NCI-H748 (cell line): ENCODE measurements at regions not wholly inside any gene's neighbourhood (a gene's known extent, or its start where the extent isn't known, plus 50 kb on each side); places are given as distances from the start of the nearest gene placed in this dataset.
"Not testable (repeated sequence)": the region's sequence is repeated elsewhere in the genome, so short reads cannot be mapped to it uniquely, and the experiment has no call there.

Source experiments
- DNase-seq: peaks from one replicate; lab custom pipeline; 2025; ENCODE audit not compliant: unreplicated experiment; lab: John Stamatoyannopoulos, UW

- DNase-seq = no peak
Observed at GRCh38 chr4:83213640-83214039, 71.0 kb downstream of the COQ2 start.

DNA sequence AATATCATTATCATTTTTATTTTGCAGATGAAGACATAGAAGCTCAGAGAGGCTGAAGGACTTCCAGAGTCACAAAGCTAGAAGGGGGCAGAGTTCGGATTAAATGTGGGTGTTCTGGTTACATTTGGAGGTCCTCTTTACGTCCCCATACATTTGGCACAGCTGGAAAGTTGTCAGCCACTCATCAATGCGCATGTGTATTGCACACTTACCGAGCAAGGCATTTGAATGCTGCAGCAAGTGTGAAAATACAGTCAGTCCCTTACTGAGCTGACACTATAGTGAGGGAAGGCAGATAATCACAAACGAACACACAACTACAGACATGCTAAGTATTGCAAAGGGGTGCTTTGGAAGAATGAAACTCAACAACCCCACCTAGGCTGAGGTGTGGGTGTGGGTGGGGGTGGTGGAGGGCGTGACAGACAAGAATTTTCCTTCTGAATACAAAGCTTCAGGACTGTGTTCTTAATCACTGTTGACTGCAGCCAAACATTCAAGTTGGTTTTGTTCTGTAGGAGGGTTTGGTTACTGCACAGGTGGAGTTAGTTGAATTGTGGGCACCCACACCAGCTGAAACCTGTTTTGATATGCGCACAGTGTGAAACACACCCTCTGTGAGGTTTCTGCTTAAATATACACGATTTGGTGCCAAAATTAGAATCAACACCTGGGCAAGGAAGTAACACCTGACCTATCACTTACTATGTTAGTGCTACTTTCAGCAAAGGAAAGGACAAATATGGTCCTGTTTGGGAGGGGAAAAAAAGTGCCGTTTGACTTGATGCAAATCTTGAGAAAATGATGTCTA, 72.4 kb downstream of the COQ2 start:
- DNase-seq = peak; percentile 68

DNA sequence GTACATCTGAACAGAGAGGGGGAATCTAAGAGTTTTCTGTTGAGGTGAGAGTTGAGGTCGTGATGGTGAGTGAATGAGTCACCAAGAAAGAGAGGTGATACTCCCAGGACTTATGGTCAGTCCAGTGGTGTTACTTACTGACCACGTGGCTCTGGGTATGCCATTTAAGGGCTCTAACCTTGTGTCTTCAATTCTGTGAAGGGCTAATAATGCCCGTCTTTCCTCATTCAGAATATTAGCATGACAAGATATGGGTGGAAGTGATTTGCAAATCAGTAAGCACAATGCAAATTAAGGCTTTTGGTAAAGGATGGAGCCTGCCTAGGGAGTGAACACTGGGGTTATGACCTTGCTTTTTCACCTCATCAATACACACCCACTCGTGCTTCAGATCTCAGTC, 75.2 kb downstream of the COQ2 start:
- DNase-seq = no peak

DNA sequence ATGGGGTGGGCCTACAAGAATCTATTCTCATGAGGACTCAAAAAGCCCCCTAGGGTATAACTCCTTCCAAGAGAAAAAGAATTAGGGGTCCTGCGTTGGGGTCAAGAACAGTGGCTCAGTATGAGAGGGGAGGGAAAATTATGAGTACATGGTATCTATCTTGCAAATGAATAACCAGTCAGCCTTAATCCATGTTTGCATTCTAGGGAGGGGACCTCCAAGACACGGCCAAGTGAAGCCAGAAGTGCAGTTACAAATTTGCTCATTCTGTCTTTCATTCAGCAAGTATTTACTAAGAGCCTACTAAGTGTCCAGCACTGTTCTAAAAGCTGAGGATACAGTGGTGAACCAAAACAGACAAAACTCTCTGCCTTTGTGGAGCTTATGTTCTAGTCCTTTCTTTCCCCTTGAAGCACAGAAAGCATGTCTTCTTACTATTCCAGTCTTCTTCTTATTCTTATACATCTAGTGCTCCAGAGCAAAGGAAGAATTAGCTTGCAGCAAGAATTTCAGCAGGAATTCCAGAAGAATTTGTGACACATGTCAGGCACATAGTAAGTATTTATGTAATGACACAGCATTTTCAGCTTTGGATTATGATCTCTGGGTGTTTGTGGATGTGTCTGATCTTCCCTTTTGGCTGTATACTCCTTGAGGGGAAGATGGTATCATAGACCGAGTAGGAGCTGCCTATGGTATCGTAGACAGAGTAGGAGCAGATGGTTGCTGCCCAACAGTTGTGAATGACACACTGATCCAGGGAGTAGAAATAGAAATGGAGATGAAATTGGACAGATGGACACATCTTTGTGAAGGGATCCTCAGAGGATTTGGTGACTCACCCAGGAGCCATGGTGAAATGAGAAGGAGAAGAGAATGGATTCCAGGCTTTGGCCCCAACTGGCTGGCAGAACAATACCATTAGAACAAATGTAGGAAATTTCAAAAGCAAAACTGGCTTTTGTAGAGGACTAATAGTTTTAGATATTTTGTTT, 75.9 kb downstream of the COQ2 start:
- no peak for DNase-seq

- no peak for DNase-seq
Observed at GRCh38 chr4:83207497-83208101, 77.0 kb downstream of the COQ2 start.

- DNase-seq = no peak
Observed at GRCh38 chr4:83205760-83206159, 78.8 kb downstream of the COQ2 start.

DNA sequence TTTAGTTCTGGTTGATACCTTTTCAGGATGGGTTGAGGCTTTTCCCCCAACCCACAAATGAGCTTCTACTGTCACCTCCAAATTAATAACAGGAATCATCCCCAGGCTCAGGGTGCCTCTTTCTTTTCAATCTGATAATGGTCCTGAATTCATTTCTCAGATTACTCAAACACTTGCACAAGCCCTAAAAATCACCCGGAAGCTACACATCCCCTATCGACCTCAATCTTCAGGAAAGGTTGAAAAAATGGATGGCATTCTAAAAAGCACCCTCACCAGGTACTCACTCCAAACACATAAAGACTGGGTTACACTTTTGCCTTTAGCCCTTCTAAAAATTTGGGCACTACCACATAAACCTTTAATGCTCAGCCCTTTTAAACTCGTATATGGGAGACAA, 79.9 kb downstream of the COQ2 start:
- no peak for DNase-seq

GRCh38 chr4:83201761-83202160, 82.8 kb downstream of the COQ2 start:
- DNase-seq = no peak

- DNase-seq = no peak
Observed at GRCh38 chr4:83197555-83198235, 83.2 kb upstream of the PLAC8 start.

DNA sequence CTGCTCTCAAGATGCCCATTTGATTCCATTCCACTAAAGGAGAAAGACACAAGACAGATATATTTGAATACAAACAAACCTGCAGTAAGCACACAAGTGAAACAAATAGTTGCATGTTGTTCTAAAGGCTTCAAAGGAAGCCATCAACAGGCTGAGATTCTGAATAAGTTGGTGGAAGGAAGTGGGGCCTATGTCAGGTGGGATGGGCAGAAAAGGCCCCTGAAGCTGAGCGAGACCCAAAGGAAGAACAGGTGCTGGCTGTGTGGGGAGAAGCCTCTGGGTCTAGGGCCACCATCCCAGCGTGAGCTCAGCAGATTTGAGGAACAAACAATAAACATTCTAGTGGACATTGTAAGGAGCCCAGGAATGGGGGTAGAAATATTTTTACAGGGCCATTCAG, 82.4 kb upstream of the PLAC8 start:
- DNase-seq = no peak

- DNase-seq = no peak
Observed at GRCh38 chr4:83195269-83195668, 80.7 kb upstream of the PLAC8 start.

DNA sequence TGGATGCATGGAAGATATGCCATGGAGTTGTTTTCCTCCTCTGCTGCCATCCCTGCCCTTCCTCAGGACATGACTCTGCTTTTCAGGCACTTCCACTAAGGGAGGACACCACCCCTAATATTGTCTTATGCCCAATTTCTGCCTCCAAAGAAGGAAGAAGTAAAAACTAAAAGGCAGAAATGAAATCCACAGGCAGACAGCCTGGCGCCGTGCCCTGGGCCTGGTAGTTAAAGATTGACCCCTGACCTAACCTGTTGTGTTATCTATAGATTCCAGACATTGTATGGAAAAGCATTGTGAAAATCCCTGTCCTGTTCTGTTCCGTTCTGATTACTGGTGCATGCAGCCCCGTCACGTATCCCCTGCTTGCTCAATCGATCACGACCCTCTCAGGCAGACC, 80.1 kb upstream of the PLAC8 start:
- DNase-seq = not testable (repeated sequence)

GRCh38 chr4:83192634-83193033, 78.1 kb upstream of the PLAC8 start:
- no peak for DNase-seq

GRCh38 chr4:83191026-83191425, 76.5 kb upstream of the PLAC8 start:
- DNase-seq = no peak

DNA sequence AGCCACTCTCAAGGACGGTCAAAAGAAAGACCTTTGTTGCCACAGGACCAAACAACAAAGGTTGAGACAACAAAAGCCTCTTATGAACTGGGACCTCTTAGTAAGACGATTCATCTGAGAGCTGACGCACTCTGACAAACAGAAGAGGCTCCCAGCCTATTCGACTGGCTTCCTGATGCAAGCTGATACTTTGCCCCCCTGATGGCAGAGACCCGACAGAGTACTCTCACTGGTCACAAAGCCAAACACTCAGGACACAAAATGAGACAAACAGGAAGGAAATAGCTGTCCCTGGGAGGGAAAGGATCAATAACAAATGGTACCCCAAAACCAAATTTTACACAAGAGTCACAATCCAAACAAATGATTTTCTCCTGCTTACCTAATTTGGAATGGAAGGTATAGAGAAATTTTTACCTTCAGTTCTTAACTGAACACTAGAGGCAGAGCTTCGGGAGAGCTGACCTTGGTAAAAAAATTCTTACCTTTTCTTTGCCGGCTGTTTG, 75.2 kb upstream of the PLAC8 start:
- peak; percentile 4 for DNase-seq

DNA sequence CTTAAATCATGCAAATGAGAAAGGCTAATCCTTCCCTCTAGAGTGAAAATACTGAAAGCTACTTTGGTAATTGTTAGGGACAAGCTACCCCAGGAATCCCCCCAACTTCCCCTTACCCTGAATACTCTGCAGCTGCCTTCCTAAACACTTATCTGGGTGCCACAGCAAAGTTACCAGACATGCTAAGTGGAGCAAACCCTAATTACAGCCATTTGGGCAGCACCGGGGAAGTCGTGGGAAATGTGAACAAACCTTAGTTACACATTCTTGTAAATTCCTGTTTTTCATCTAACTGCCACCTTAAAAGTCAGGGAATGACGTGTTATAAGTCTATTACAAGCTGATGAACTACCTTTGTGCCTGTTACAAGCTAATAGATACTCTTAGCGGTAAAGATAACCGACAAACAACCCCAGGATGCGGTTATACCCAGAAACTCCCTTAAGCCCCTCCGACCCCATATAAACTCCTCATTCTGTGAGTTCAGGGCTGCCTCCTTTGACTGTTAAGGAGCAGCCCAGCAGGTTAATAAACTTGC, 66.0 kb upstream of the PLAC8 start:
- DNase-seq = no peak

DNA sequence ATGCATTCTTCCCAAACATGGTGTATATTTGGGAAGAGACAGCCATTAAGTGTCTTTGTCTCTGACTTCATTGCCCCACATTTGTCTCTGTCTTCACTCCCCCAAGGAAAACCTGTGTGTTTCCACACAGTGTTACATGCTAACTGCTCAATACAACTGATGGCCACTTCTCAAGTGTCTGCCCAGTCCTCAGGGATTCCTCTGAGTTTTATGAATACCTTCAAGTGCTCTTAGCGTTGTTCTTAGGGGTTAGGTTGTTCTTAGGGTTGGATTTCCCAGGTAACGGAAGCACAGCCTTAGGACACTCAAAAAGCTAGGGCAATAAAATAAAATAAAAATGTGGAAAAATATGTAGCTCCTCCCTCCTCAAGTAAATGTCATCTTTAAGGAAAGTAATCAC, 64.7 kb upstream of the PLAC8 start:
- no peak for DNase-seq

DNA sequence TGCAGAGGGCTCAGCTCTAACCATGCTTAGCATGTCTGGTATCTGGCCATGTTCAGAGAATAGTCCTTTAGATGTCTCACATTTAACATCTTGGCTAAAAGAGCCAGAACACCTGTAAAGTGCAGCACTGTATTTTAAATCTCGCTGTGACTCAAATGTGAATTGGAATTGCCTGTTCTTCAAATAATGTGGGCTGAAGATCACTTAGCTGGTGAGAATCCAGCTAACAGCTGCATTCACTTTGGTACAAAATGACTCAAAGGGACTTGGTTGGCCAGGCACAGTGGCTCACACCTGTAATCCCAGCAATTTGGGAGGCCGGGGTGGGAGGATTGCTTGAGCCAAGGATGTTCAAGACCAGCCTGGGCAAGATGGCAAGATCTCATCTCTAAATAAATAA, 63.5 kb upstream of the PLAC8 start:
- no peak for DNase-seq

GRCh38 chr4:83177182-83177581, 62.7 kb upstream of the PLAC8 start:
- DNase-seq = no peak

DNA sequence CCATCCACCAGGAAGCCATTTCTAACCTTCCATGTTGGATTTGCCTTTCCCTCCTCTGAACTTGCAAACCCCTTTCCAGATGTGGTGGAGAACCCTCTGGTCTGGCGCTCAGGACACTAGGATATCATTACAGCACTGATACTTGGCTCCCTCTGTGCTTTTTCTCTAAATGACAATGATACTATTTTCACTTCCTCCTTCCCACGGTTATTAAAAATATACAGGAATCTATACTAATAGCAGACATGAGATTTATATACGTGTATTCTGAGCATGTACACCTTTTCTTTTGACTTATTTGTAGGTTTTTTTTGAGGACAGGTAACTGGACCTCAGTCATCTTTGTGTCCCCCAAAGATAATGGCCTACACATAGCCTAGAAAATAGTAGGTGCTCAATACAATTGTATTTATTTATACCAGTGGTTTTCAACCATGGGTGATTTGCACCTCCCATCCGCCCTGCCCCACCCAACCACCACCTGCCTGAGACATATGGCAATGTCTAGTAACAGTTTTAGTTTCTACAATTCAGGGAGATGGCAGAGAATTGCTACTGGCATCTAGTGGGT, 60.4 kb upstream of the PLAC8 start:
- DNase-seq = no peak
